SU-DHL-6 (cell line): ENCODE measurements at regions not wholly inside any gene's neighbourhood (a gene's known extent, or its start where the extent isn't known, plus 50 kb on each side); places are given as distances from the start of the nearest gene placed in this dataset.

Source experiments
- H2AFZ ChIP-seq: fragments of 200-600 bp; sonication (generic); 2 replicates; pipeline ENCODE4 v1.6.1; 2014; ENCODE audit warnings: low read depth, mild to moderate bottlenecking, moderate library complexity, mixed read lengths, antibody characterized with exemption, low read length; ENCODE audit not compliant: severe bottlenecking
- H3F3A ChIP-seq: fragments of 200-600 bp; shearing (Covaris generic); 2 replicates; pipeline ENCODE4 v1.6.0; 2016; ENCODE audit warnings: antibody characterized with exemption, mild to moderate bottlenecking; ENCODE audit not compliant: insufficient read depth
- H3K27ac ChIP-seq: fragments of 200-600 bp; sonication (generic); 2 replicates; pipeline ENCODE4 v1.5.1; 2016; ENCODE audit warnings: low read depth, mild to moderate bottlenecking, low read length, moderate library complexity, mixed read lengths
- H3K27me3 ChIP-seq: fragments of 200-600 bp; sonication (generic), shearing (Covaris generic); 2 replicates; pipeline ENCODE4 v1.6.0; 2014; ENCODE audit warnings: mild to moderate bottlenecking, low read length
- H3K36me3 ChIP-seq: fragments of 200-600 bp; sonication (generic); 2 replicates; pipeline ENCODE4 v1.6.1; 2014; ENCODE audit warnings: mild to moderate bottlenecking, low read length, mixed read lengths
- H3K4me2 ChIP-seq: fragments of 300-600, 200-600 bp; shearing (Covaris generic), sonication (generic); 2 replicates; pipeline ENCODE4 v1.6.0; 2014; ENCODE audit warnings: low read length, low read depth, mild to moderate bottlenecking; ENCODE audit not compliant: poor library complexity, severe bottlenecking
- H3K4me3 ChIP-seq: fragments of 200-600 bp; sonication (generic); 2 replicates; pipeline ENCODE4 v1.5.1; 2014; ENCODE audit warnings: antibody characterized with exemption, low read length, mild to moderate bottlenecking, mixed read lengths; ENCODE audit not compliant: insufficient read depth, poor library complexity, severe bottlenecking
- H3K79me2 ChIP-seq: fragments of 200-600 bp; sonication (generic); 2 replicates; pipeline ENCODE4 v1.6.1; 2014; ENCODE audit warnings: mild to moderate bottlenecking, low read length, moderate library complexity; ENCODE audit not compliant: insufficient read depth
- H3K9ac ChIP-seq: fragments of 200-600 bp; sonication (generic); 2 replicates; pipeline ENCODE4 v1.7.0; 2014; ENCODE audit warnings: mild to moderate bottlenecking, low read length
- H3K9me2 ChIP-seq: fragments of 200-600 bp; sonication (generic); replicated peaks from 2 replicates; pipeline ENCODE4 v1.6.1; 2014; ENCODE audit warnings: low read length; ENCODE audit not compliant: insufficient read depth
- H3K9me3 ChIP-seq: fragments of 200-600 bp; sonication (generic); 2 replicates; pipeline ENCODE4 v1.6.1; 2014; ENCODE audit warnings: low read length, mixed read lengths; ENCODE audit not compliant: insufficient read depth
- H4K20me1 ChIP-seq: fragments of 200-600 bp; sonication (generic); 2 replicates; pipeline ENCODE4 v1.6.1; 2014; ENCODE audit warnings: low read depth, mild to moderate bottlenecking, antibody characterized with exemption, low read length, moderate library complexity, mixed read lengths
- EZH2phosphoT487 ChIP-seq: fragments of 200-600 bp; sonication (generic), shearing (Covaris generic); conservative IDR thresholded peaks from 2 replicates; pipeline ENCODE4 v1.6.1; 2018; ENCODE audit warnings: mild to moderate bottlenecking, antibody characterized with exemption, low read length, moderate library complexity, mixed read lengths
- TF ChIP-seq, protein P1 (sequence below): fragments of 200-600 bp; sonication (generic); IDR thresholded peaks from one replicate; pipeline ENCODE4 v1.5.1; 2017; ENCODE audit warnings: antibody characterized with exemption, mild to moderate bottlenecking, low read length, moderate library complexity; ENCODE audit not compliant: insufficient read depth, poor library complexity, severe bottlenecking

DNA sequence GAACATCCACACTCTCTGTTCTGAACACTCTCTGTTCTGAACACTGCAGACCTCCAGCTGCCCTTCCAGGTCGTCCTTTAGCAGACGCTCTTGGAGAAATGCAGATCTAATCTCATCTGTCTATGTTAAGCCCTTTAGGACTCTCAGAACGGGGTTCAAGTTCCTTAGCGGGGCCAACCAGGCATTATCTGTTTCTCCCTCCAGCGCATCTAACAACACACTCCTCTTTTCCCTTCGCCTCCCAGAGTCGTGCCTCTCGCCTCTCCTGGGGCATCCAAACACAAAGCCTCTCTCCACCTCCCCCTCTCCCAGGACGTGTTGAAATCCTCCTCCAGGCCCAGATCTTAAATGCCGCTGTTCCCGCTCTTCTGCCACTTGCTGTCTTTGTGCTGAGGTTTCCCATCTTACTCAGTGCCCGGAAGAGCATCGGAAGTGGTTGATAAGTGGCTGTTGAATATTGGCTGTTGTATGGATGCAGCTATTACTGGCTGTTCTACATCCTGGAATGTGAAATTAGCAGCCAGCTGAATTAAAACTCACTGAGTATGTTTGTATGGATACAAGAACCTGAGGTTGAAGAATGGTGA lies 108.4 kb upstream of the GGTLC1 start:
- Histone ChIP-seq H3K9me2 (no peaks in the 10 kb centered on the region), H3K9ac (no peak overlapping the region), H2AFZ (no peak overlapping the region), H3K4me2 (no peak overlapping the region), H3K79me2 (no peaks in the 10 kb centered on the region), H3K4me3 (no peak overlapping the region), H4K20me1 (no peaks in the 10 kb centered on the region), H3K27ac (no peak overlapping the region), H3F3A (no peaks in the 10 kb centered on the region), H3K36me3 (no peaks in the 10 kb centered on the region), H3K27me3 (no peaks in the 10 kb centered on the region), H3K9me3 (no peaks in the 10 kb centered on the region)
- TF ChIP-seq EZH2phosphoT487, result no peak
- TF ChIP-seq, protein P1, sequence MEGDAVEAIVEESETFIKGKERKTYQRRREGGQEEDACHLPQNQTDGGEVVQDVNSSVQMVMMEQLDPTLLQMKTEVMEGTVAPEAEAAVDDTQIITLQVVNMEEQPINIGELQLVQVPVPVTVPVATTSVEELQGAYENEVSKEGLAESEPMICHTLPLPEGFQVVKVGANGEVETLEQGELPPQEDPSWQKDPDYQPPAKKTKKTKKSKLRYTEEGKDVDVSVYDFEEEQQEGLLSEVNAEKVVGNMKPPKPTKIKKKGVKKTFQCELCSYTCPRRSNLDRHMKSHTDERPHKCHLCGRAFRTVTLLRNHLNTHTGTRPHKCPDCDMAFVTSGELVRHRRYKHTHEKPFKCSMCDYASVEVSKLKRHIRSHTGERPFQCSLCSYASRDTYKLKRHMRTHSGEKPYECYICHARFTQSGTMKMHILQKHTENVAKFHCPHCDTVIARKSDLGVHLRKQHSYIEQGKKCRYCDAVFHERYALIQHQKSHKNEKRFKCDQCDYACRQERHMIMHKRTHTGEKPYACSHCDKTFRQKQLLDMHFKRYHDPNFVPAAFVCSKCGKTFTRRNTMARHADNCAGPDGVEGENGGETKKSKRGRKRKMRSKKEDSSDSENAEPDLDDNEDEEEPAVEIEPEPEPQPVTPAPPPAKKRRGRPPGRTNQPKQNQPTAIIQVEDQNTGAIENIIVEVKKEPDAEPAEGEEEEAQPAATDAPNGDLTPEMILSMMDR, result no peak

DNA sequence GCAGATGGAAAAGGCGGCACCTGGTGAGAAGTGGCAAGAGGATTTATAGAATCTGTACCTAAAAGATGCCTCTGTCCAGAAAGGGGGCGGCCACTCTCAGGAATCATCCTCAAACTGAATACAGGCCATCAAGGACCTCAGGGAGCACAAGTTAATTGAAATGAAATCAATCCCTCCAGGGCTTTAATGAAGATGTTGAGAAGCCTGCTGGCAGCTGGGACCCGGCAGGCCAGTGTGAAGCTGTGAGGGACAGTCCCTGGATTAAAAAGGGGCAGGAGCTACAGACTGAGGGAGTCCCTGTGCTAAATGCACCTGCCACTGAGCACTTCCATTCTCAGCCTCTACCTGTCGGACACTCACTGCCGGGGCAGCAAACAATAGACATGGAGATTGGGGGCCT lies 107.7 kb upstream of the GGTLC1 start:
- no peak overlapping the region for H3K9ac ChIP-seq
- H4K20me1 ChIP-seq, result no peaks in the 10 kb centered on the region
- no peak overlapping the region for H3K27ac ChIP-seq
- no peaks in the 10 kb centered on the region for H3K79me2 ChIP-seq
- H3K36me3 ChIP-seq, result no peaks in the 10 kb centered on the region
- no peaks in the 10 kb centered on the region for H3F3A ChIP-seq
- H3K9me2 ChIP-seq, result no peaks in the 10 kb centered on the region
- no peaks in the 10 kb centered on the region for H3K9me3 ChIP-seq
- no peak overlapping the region for H3K4me3 ChIP-seq
- H2AFZ ChIP-seq, result no peak overlapping the region
- H3K4me2 ChIP-seq, result no peak overlapping the region
- TF ChIP-seq, protein P1, result no peak
- TF ChIP-seq EZH2phosphoT487, result no peak
- no peaks in the 10 kb centered on the region for H3K27me3 ChIP-seq

DNA sequence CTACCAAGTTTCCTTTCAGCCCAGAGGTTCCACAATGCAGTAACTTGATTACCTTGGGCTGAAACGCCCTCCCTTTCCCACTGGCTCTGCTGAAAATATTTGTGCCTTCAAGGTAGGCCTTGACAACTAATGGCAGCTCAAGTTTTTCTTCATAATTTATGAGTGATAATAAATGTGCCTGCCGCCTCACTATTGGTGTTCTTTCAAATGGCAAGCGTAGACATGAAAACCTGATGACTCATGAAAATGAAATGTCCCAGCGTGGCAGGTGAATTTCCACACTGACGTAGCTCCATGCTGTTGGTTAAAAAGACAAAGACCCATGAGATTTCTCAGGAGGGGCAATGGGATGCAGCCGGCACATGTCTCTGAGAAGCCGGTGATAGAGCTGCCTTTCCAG lies 107.2 kb upstream of the GGTLC1 start:
- H3K4me2 ChIP-seq, result no peak overlapping the region
- H3K27ac ChIP-seq, result no peak overlapping the region
- no peaks in the 10 kb centered on the region for H3K27me3 ChIP-seq
- H3K9ac ChIP-seq, result no peak overlapping the region
- H3K9me3 ChIP-seq, result no peaks in the 10 kb centered on the region
- H2AFZ ChIP-seq, result no peak overlapping the region
- H4K20me1 ChIP-seq, result no peaks in the 10 kb centered on the region
- H3K9me2 ChIP-seq, result no peaks in the 10 kb centered on the region
- H3K79me2 ChIP-seq, result no peaks in the 10 kb centered on the region
- no peaks in the 10 kb centered on the region for H3K36me3 ChIP-seq
- H3K4me3 ChIP-seq, result no peak overlapping the region
- TF ChIP-seq, protein P1, result no peak
- no peak for TF ChIP-seq EZH2phosphoT487
- no peaks in the 10 kb centered on the region for H3F3A ChIP-seq

DNA sequence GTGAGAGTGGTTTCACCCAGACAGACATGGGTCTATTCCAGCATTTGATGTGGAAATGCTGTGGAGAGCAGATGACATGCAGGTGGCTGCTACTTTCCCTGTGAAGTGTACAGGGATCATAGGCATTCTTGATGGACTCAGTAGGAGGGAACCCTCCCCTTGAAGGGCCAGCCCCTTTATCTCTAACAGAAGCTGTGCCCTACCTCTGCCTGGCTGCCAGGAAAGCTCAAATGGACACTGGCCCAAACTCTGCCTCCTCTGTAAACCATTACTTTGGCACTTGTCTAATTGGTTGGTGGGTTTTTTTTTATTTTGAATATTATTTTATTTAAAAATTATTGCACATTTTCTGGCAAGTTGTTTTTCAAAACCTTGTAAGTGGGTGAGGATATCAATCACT lies 106.7 kb upstream of the GGTLC1 start:
- Histone ChIP-seq H3K27ac (no peak overlapping the region), H4K20me1 (no peaks in the 10 kb centered on the region), H3K9me3 (no peaks in the 10 kb centered on the region), H3F3A (no peaks in the 10 kb centered on the region), H3K27me3 (no peaks in the 10 kb centered on the region), H3K4me2 (no peak overlapping the region), H3K4me3 (no peak overlapping the region), H3K9ac (no peak overlapping the region), H3K9me2 (no peaks in the 10 kb centered on the region), H3K36me3 (no peaks in the 10 kb centered on the region), H3K79me2 (no peaks in the 10 kb centered on the region), H2AFZ (no peak overlapping the region)
- TF ChIP-seq EZH2phosphoT487, result no peak
- TF ChIP-seq, protein P1, result no peak
